ENCODE measurements at regions not wholly inside any gene's neighbourhood (a gene's known extent, or its start where the extent isn't known, plus 50 kb on each side); places are given as distances from the start of the nearest gene placed in this dataset.

DNA sequence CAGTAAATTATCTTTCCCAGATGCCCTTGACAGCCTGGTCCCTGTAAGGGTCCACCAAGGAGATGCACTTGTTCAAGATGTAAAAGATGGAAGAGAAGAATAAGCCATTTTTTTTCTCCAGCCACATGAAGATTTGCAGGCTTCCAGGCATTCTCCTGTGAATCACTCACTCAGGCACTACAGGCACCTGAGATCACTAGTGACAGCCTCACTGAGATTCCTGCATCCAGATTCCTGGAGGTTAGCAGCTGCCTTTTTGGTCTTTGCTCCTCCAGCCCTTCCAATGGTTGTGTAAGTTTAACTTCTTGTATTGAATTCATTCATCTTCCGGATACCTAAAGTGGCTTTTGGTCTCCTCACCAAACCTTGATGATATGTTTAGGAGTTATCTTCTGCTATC is 630.2 kb upstream of the CADM1 start:
- no peak overlapping the region for H3K4me3 Mint-ChIP-seq
- no peaks in the 10 kb centered on the region for H3K36me3 Mint-ChIP-seq
- no peaks in the 10 kb centered on the region for H3K4me1 Mint-ChIP-seq
- H3K9me3 Mint-ChIP-seq: peaks cover 0 to 4% (median 1%) of the 10 kb centered on the region in 3 donors
- peaks cover 5% of the 10 kb centered on the region for H3K27me3 Mint-ChIP-seq
- no peak overlapping the region for H3K27ac Mint-ChIP-seq

DNA sequence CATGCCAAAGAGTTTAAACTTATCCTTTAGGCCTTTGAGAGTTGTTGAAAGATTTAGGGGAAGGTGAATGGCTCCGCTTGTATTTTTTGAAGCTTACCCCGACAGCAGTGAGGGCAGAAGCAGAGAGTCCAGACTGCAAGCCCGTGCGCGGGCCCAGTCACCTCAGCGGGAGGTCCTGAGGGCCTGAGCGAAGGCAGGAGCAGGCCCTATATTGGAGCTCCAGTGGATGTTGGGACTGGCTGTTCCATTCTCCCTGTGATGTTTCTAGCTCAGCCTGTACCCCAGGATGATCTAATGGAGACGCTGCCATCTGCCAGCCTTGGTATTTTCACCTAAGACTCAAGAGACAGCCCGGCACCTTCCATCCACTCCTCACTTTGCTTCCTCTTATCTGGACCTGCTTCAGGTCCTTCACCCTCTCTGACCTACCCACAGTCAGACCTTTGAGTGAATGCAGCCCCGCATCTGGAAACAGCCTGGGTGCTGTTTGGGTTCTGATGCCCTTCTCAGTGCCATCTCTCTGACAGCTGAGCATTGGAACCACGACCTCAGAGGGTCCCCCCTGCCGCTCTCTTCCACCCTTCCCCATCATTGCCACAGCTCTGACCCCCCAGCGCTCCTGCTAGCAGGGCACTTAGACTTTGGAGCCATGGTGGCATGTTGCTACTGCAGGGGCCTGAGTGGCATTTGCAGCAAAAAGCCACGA is 628.2 kb upstream of the CADM1 start:
- no peak overlapping the region for H3K4me3 Mint-ChIP-seq
- peaks cover 2% of the 10 kb centered on the region for H3K27me3 Mint-ChIP-seq
- no peaks in the 10 kb centered on the region for H3K36me3 Mint-ChIP-seq
- no peaks in the 10 kb centered on the region for H3K4me1 Mint-ChIP-seq
- no peak overlapping the region for H3K27ac Mint-ChIP-seq
- no peaks in the 10 kb centered on the region for H3K9me3 Mint-ChIP-seq

DNA sequence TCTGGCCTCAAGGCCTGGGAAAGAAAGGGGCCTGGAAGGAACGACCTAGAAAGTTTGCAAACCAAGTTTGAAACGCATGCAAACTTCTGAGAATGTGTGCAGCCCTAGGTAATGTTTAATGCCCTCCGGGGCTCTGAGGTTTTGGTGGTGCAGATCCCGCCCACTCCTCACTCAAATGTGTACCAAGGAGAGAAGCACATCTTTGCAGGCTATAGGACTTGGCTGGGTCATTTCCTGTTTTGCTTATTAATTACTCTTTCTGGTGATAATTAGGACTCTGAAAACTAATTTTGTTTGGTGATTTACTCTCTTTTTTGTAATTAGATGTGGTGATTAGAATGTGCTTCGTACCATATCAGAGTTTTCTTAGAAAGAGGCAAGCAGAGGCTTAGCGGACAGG is 625.9 kb upstream of the CADM1 start:
- Mint-ChIP-seq H3K9me3 (peaks cover 0 to 2% (median 0%) of the 10 kb centered on the region in 3 donors), H3K4me1 (no peaks in the 10 kb centered on the region), H3K4me3 (no peak overlapping the region), H3K27ac (no peak overlapping the region), H3K36me3 (no peaks in the 10 kb centered on the region), H3K27me3 (peaks cover 2% of the 10 kb centered on the region)

DNA sequence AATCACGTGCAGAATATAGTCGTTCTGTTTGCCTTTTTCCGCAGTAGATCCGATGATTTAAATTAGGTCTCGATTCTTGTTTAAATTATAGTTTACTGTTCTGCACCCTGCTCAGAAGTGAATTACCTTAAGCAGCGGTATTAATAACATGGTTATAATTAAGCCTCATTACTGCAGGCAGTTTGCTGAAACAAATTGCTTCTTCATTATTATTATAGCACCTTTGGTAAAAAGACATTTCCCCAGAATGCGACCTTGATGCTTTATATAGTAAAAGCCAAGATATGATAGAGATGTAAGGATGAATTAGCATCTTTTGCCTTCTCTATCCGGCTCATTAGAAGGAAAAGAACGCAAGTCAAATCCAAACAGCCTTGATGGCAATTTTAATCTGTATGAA is 625.2 kb upstream of the CADM1 start:
- H3K4me1 Mint-ChIP-seq: no peaks in the 10 kb centered on the region
- no peaks in the 10 kb centered on the region for H3K36me3 Mint-ChIP-seq
- H3K4me3 Mint-ChIP-seq: no peak overlapping the region
- H3K27me3 Mint-ChIP-seq: peaks cover 2% of the 10 kb centered on the region
- H3K9me3 Mint-ChIP-seq: peaks cover 0 to 2% (median 0%) of the 10 kb centered on the region in 3 donors
- no peak overlapping the region for H3K27ac Mint-ChIP-seq

DNA sequence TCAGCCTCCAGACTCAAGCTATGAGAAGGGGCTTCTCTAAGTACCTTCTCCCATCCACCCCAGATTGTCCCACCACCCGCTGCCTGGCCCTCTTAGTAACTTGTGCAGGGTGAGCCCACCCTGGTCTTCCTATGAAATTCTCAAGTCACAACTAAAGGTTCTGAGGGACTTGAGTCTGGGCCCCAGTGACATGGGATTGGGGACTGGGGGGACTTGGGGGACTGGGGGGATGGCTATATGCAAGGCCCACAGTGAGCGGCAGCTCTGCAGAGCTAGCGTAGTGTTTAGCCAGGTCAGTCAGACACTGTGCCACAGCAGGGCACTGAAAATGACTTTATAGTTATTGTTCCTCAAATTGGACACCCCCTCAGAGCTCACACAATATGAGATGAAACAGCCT is 622.3 kb upstream of the CADM1 start:
- Mint-ChIP-seq H3K27ac (no peak overlapping the region), H3K9me3 (peaks cover 0 to 4% (median 0%) of the 10 kb centered on the region in 3 donors), H3K4me1 (no peaks in the 10 kb centered on the region)

DNA sequence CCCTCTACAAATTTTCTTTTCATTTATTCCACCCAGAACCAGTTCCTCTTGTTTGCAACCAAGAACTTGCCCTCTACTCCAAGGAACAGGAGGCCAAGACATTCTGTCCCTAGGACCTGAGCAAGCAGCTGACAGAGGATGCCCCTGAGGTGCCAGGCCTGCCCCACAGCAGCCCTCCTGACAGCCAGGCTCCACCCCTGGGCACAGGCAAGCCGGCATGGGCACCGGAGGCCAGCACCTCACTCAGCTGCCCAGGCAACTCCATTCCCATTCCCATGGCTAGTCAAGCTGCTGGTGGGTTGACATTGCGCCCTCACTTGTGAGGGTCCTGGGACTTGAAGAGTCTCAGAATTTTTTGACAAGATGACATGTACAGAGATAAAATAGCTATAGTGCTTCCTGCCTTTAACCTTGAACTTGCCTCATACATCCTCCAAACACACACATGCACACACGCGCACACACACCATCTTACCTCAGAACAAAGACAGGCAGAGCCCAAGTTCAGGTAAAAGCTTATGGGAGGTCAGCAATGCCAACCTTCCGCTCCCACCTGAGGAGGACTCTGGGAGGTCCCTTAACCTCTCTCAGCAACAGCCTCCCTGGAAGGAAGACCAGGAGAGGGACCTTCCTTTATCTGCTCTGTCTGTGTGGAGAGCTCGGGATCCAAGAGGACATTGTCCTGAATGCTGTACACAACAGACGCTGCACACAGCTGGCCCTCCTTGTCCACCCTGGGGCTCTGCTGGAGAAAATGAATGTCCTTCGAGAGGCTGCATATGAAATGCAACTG is 620.9 kb upstream of the CADM1 start:
- H3K4me3 Mint-ChIP-seq: no peak overlapping the region

More for the DNA sequence above, 622.3 kb upstream of the CADM1 start:
- no peaks in the 10 kb centered on the region for H3K27me3 Mint-ChIP-seq
- no peak overlapping the region for H3K4me3 Mint-ChIP-seq
- H3K36me3 Mint-ChIP-seq: no peaks in the 10 kb centered on the region

DNA sequence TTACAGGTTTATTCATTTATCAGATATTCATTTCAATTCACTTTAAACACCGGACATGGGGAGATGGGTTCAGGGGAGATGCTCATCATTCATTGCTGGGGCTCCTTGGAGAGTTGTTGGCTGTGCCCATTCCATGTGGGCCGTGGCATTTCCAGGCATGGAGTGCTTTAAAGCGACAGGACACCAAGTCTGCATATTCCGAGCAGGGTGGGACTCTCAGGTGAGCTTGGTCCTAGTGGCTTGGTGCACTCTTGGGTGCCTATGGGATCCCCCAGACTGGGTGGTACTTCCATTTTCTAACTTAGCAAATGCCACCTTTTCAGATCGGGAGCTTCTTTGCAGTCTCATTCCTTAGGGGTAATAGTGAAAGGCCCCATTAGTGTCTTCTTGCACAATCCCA is 619.5 kb upstream of the CADM1 start:
- Mint-ChIP-seq H3K27ac (no peak overlapping the region), H3K36me3 (no peaks in the 10 kb centered on the region), H3K27me3 (no peaks in the 10 kb centered on the region), H3K9me3 (peaks cover 0 to 4% (median 0%) of the 10 kb centered on the region in 3 donors), H3K4me1 (no peaks in the 10 kb centered on the region), H3K4me3 (no peak overlapping the region)

More for the DNA sequence above, 620.9 kb upstream of the CADM1 start:
- H3K4me1 Mint-ChIP-seq: no peaks in the 10 kb centered on the region
- H3K36me3 Mint-ChIP-seq: no peaks in the 10 kb centered on the region
- H3K27me3 Mint-ChIP-seq: no peaks in the 10 kb centered on the region
- peaks cover 0 to 4% (median 0%) of the 10 kb centered on the region in 3 donors for H3K9me3 Mint-ChIP-seq
- peak overlapping the region in 1 of 3 donors; percentile 65 for H3K27ac Mint-ChIP-seq

DNA sequence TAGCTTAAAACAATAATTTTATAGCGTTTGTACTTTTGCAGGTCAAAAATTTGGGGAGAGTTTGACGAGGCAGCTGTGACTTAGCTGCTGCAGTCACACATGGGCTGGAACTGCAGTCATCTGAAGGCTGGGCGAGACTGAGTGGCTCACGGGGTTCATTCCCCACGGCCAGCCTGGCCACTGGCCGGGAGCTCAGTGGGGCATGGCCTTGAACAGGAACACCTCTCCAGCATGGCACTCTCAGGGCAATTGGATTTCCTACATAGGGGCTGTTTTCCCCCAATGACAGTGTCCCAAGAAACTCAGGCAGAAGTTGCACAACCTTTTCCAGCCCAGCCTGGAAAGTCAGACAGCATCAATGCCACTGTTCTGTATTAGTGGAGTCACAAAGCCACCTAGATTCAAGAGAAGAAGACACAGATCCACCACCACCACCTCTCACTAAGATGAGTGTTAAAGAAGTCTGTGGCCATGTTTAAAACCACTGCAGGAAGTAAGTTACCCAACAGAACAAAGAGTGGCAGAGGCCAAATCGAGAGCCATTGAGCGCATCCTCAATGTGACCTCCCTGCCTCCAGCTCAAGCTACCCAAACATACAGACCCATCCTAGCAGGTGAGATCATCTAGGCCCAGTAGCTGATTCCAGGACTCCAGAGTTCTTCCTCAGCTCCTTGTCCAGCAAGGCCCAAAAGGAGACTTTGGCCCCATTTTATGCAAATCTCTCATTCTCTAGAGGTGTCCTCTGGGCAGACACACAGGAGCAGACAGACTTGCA is 618.7 kb upstream of the CADM1 start:
- Mint-ChIP-seq H3K27me3 (no peaks in the 10 kb centered on the region), H3K27ac (no peak overlapping the region), H3K36me3 (no peaks in the 10 kb centered on the region), H3K4me1 (no peaks in the 10 kb centered on the region), H3K4me3 (no peak overlapping the region), H3K9me3 (peaks cover 0 to 4% (median 0%) of the 10 kb centered on the region in 3 donors)

DNA sequence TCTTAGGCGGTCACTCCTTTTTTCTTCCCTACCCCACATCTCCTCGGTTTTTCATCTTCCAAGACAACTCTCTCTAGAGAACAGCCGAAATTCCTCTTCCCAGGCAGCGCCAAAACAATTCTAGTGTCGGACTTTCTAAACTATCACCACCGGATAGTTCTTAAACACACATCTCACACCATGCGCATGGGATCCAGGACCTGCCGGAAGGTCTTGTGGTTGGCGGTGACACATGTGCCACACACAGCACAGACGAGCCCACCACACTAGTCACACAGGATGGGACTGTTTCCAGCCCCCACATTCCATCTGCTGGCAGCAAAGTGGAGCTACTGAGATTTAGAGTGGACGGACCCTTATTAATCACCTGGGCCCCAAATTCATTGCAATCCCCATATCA is 614.9 kb upstream of the CADM1 start:
- H3K4me3 Mint-ChIP-seq: no peak overlapping the region
- no peaks in the 10 kb centered on the region for H3K4me1 Mint-ChIP-seq
- peaks cover 0 to 3% (median 2%) of the 10 kb centered on the region in 3 donors for H3K9me3 Mint-ChIP-seq
- no peaks in the 10 kb centered on the region for H3K36me3 Mint-ChIP-seq
- no peak overlapping the region for H3K27ac Mint-ChIP-seq
- H3K27me3 Mint-ChIP-seq: peaks cover under 1% of the 10 kb centered on the region

DNA sequence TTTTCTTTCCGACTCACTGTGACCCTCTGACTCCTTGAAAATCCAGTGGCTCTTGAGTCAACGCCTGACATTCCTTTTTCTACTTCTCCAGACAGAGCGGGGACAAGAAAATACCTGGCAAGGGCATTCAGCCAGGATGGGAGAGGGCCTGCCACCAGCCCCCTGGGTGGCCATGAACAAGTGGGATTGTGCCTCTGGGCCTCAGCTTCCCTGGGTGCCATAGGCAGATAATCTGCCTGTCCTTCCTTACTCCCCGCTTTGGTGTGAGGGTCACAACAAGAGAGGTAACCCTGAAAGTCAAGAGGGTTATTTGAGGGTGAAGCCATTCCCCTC is 613.9 kb upstream of the CADM1 start:
- H3K4me1 Mint-ChIP-seq: no peaks in the 10 kb centered on the region
- H3K9me3 Mint-ChIP-seq: peaks cover 0 to 6% (median 3%) of the 10 kb centered on the region in 3 donors
- H3K27ac Mint-ChIP-seq: no peak overlapping the region
- H3K27me3 Mint-ChIP-seq: peaks cover 4% of the 10 kb centered on the region
- no peak overlapping the region for H3K4me3 Mint-ChIP-seq
- no peaks in the 10 kb centered on the region for H3K36me3 Mint-ChIP-seq

DNA sequence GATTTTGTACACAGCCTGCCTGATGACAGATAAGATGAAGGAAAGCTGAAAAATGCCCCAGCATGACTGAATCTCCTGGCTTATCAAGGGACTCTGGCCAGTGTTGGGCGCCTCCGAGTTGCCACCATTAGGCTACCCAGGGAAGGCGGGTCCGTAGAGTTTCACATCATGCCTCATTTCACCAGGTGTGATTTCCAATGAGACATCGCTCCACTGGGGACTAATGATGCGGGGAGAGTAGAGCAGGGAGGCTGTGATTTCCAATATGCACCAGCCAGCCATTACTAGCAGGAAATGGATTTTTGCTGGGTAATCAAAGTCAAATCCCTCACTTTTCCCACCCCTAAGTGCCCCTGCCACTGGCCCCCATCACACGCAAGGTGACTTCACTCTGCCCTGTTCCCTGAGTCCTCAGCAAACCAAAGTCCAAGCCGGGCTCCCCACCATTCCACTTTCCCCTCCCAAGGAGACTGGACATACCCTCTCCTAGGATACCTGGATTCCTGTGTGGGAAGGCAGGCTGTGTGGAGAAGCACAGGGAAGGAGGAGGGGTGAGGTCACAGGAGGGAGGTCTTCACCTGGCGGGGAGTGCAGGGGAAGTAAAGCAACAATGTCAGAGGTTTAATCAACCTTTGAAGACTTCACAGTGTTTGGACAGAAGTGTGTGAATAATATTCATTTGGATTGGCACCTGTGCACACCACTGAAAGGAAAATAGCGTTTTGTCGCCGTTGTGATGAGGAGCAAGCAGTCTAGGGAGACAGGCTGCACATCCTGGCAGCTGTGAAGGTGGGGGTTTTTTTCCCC is 613.3 kb upstream of the CADM1 start:
- Mint-ChIP-seq H3K9me3 (peaks cover 0 to 6% (median 3%) of the 10 kb centered on the region in 3 donors), H3K36me3 (no peaks in the 10 kb centered on the region), H3K4me3 (no peak overlapping the region), H3K4me1 (no peaks in the 10 kb centered on the region), H3K27ac (no peak overlapping the region), H3K27me3 (peaks cover 4% of the 10 kb centered on the region)

DNA sequence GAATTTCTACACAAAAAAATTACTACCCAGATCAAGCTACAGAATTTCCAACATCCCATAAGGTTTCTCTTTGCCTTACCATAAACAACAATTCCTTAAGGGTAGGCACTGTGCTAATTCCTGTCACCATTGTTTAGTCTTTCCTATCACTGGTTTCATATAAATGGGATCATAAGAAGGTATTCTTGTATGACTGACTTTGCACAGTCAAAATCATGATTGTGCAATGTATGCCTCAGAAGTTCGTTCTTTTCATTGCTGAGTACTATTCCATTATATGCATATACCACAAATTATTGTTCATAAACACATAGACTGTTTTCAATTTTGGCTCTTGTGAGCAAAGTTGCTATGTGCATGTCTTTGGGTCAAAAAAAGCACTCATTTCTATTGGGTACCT is 611.6 kb upstream of the CADM1 start:
- Mint-ChIP-seq H3K36me3 (no peaks in the 10 kb centered on the region), H3K4me3 (no peak overlapping the region), H3K4me1 (no peaks in the 10 kb centered on the region), H3K27ac (no peak overlapping the region), H3K27me3 (peaks cover 4% of the 10 kb centered on the region), H3K9me3 (peaks cover 0 to 6% (median 3%) of the 10 kb centered on the region in 3 donors)

DNA sequence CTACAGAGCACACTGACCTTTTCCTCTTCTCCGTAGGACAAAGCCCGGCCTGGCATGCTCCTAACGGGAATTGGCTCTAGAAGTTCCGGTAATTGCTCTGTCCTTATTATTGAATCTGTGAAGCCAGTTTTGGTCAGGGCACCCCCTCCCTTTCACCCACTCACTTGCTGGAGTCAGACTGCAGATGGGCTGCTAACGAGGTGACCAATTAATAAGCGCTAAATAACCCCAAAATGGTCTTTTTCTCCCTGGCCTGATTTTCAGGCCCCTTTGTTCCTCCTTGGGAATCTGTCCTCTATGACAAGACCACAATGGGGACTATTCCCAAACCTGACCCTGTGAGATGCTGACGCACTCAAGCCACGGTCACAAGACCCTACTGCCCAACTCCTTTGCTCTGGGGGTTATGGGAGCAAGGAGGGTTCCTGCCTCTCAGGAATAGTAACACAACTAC is 610.0 kb upstream of the CADM1 start:
- peaks cover 5% of the 10 kb centered on the region for H3K27me3 Mint-ChIP-seq
- H3K9me3 Mint-ChIP-seq: peaks cover 0 to 6% (median 3%) of the 10 kb centered on the region in 3 donors
- H3K4me1 Mint-ChIP-seq: no peaks in the 10 kb centered on the region
- H3K27ac Mint-ChIP-seq: no peak overlapping the region
- no peak overlapping the region for H3K4me3 Mint-ChIP-seq
- no peaks in the 10 kb centered on the region for H3K36me3 Mint-ChIP-seq

DNA sequence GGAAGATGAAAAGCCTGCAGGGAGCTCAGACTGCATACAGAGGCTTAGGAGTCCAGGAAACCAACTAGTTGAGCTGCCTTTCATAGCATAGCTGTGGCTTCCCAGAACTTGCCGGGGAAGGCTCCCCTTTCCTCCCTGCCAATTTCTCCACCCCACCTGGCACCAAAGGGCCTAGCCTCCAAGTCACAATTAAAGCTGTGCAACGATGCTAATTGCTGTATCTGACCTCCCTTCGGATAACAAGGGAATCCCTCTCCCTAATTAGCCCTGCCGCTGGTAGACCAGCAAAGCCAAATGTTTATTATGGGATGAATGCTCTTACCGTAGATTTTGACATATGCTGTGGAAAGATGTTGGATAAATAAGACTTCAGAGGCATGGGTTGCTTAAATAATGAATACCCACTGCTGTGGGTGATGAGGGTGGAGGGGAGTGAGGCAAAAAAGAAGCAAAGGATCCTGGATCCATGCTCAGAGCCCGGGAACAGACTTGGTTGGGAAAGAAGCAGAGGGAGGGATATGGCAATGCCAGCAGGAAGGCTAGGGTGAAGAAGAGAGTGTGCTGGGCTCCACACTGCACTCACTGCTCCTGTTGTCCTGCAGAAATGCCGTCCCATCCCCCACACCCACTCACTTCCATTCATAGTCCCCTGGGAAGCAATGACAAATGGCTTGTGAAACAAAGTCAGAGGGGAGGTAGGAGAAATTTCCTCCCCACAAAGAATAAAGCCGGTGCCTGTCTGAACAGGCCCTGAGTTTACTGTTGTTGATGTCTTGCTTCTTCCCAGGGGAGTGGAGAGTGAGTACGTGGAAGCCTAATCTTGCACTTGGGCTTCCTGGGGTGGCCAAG is 608.1 kb upstream of the CADM1 start:
- Mint-ChIP-seq H3K9me3 (peaks cover 0 to 6% (median 3%) of the 10 kb centered on the region in 3 donors), H3K4me3 (no peak overlapping the region), H3K36me3 (no peaks in the 10 kb centered on the region)

More for the DNA sequence above, 608.1 kb upstream of the CADM1 start:
- no peak overlapping the region for H3K27ac Mint-ChIP-seq
- peaks cover 8% of the 10 kb centered on the region for H3K27me3 Mint-ChIP-seq
- peaks cover 0 to 1% (median 0%) of the 10 kb centered on the region in 3 donors for H3K4me1 Mint-ChIP-seq

Measured in IgD-negative memory B cell (primary cell).